NB4 (cell line): ENCODE measurements at regions not wholly inside any gene's neighbourhood (a gene's known extent, or its start where the extent isn't known, plus 50 kb on each side); places are given as distances from the start of the nearest gene placed in this dataset.

Source experiments
- CTCF ChIP-seq: IDR thresholded peaks from one replicate; pipeline ENCODE4 v1.5.1; 2012; ENCODE audit warnings: low read depth, low read length
- MYC ChIP-seq: IDR thresholded peaks from 2 replicates; pipeline ENCODE4 v1.6.1; 2011; ENCODE audit warnings: low read depth, low read length
- POLR2A ChIP-seq: IDR thresholded peaks from 2 replicates; pipeline ENCODE4 v1.6.1; 2011; ENCODE audit warnings: mild to moderate bottlenecking; ENCODE audit not compliant: insufficient read length; ENCODE audit errors: extremely low read depth
- TF ChIP-seq, protein P1 (sequence below): IDR thresholded peaks from 2 replicates; pipeline ENCODE4 v1.6.1; 2011; ENCODE audit warnings: low read depth, low read length

DNA sequence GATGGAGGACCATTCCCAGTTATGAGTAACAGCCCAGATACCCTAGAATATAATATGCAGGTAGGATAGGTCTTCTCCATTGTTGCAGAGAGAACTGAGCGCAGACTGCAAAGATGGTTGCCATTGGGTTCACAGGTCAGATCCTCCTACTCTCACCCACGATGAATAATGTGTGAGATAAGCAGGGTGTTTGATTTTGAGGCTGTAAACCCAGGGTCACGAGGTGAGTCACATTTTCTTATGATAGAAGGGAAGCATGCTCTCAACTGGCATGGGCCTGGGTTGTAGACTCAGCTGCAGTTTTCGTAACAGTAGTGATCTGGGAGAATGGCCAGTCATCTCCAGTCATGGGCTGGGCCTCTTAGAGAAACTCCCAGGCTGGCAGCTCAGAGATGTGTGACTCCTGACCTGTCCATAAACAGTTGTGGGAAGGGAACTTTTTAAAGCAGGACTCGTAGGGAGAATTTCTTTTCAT lies 74.2 kb downstream of the CD164 start:
- TF ChIP-seq, protein P1, sequence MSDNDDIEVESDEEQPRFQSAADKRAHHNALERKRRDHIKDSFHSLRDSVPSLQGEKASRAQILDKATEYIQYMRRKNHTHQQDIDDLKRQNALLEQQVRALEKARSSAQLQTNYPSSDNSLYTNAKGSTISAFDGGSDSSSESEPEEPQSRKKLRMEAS: peak; percentile 42
- TF ChIP-seq CTCF (no peak), POLR2A (no peak), MYC (peak; percentile 15; the same call in 1 of the 2 replicates)
